ENCODE measurements at regions not wholly inside any gene's neighbourhood (a gene's known extent, or its start where the extent isn't known, plus 50 kb on each side); places are given as distances from the start of the nearest gene placed in this dataset.

GRCh38 chr13:57918913-57919312 lies 287.4 kb downstream of the PCDH17 start:
- no peak for DNase-seq

- DNase-seq = no peak
Observed at GRCh38 chr13:57925250-57925649, 293.7 kb downstream of the PCDH17 start.

- DNase-seq = no peak
Observed at GRCh38 chr13:57925751-57926150, 294.2 kb downstream of the PCDH17 start.

DNA sequence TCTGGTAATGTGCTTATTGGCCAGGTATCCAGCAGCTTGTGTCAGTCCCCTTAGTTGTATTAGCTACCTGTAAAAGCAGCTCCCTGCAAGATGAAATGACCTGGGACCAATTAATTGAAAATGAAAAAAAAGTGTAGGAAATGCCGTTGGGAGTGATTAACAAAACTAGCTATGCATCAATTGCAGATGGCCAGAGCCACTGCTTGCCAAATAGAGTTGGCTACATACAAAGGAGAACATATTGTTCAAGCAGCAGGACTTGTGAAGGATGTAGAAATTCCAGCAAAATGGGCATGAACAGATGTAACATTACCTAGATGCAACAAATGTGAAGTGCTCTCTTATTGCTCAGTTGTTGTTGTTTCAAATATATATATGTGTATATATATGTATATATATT lies 300.5 kb downstream of the PCDH17 start:
- no peak for DNase-seq

GRCh38 chr13:57933606-57934005 lies 302.1 kb downstream of the PCDH17 start:
- no peak for DNase-seq

DNA sequence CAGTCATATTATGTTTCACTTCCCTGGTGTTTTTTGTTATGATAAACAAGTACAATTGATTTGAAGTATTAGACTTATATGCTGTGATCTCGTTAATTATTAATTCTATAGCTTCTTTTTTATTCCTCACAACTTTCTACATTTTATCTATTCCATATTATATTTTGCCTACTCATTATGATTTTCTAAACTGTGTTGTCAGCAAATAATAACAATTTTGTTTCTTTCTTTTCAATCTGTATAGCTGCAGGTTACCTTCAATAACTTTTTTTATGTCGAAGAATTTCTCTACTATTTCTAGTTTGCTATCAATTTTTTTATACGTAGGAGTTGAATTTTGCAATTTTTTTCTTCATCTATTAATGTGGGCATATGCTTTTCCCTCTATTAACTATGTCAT lies 304.4 kb downstream of the PCDH17 start:
- DNase-seq = no peak

DNA sequence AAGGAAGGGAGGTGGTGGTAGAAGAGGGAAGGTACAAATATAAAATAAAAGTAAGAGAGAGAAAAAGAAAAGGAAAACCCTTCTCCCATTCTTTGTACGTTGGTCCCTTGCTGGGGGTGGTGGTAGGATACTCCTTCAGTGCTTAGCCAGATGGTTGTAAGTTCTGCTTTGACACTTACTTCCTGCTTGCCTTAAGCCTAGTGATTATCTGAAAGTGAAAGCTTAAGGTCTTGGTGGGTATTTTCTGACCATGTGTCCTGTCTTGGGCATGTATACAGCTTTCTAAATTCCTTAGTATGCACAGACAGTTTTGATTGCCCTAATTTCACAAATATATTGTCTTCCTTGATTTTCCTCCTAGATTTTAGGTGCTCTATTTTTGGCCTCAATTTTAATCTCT lies 314.8 kb downstream of the PCDH17 start:
- DNase-seq = no peak

DNA sequence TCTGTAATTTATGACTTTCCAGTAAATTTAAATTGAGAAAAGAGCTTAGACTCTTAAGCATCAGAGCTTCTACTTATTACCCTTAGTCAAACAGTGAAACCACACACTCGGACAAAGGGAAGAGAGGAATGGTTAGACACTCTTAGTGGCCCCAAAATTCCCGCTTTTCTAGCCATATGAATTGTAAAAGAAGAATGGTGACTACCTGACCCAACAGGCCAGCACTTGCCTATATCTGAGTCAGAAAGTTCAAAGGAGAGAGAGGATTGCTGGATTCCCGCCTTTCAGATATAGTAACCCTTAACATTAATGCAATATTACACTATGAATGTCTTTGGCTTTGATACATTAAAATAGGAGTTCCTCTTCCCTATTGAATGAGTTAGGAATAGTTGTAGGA lies 317.3 kb downstream of the PCDH17 start:
- DNase-seq = no peak

GRCh38 chr13:57969951-57970350 lies 338.4 kb downstream of the PCDH17 start:
- DNase-seq = no peak

- DNase-seq = no peak
Observed at GRCh38 chr13:57970404-57970803, 338.9 kb downstream of the PCDH17 start.

DNA sequence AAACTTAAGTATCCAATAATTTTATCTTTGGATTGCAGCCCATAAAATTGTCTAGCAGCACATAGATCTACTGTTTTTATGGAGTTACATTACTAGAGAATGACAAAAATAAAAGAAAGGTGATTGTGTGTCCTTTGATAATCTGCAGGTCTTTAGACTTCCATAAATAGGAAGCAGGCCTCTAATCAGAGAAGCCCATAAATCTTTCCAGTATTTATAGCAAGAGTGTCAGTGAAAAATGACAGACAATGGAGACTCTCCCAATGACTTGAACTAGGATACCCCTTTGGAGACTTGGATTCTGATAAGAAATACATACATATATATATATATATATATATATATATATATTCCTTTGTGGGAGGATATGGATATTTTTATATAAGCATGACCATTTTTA lies 351.2 kb downstream of the PCDH17 start:
- DNase-seq = no peak

DNA sequence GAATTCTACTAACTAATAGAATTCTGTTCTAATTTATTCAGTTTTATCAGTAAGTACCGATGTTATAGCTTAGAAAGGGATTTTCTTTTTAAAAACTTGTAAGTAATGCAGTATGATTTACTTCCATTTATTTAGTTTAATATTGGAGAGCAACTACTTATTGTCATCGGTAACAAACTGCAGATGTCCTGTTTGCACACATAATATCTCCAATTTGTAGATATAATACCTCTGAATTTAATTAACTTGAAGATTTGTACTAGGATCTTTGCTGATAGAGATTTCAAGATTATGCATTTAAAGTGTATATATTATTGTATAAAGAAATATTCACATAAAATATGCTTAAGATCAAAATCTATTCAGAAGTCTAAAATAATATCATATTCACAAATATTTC lies 356.7 kb downstream of the PCDH17 start:
- no peak for DNase-seq

DNA sequence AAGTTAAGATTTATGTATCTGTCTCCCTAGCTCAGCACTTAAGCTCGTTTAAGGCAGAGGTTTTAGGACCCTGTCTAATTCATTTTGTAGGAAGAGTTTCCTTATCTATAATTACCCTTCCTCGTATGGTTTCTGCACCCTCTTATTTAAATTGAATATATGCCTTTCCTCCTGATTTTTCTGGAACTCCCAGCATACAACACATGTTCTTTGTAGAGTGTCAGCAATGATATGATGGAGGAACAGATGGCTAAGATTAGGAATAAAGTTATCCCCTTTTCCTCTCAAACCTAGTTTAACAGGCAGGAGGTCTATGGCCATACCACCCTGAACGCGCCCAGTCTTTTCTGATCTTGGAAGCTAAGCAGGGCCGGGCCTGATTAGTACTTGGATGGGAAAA lies 359.5 kb downstream of the PCDH17 start:
- DNase-seq = no peak

DNA sequence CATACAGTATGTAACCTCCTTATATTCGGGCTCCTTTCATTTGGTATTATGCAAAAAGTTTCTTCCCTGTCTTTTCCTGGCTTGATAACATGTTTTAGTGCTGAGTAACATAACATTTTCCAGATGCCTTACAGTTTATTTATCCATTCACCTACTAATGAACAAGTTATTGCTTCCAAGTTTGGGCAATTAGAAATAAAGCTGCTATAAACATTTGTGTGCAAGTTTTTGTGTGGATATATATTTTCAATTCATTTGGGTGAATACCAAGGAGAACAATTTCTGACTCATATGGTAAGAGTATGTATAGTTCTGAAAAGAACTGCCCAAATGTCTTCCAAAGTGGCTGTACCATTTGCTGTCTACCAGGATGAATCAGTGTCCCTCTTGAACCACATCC lies 360.9 kb downstream of the PCDH17 start:
- DNase-seq = no peak

- no peak for DNase-seq
Observed at GRCh38 chr13:57996717-57997116, 365.2 kb downstream of the PCDH17 start.

- no peak for DNase-seq
Observed at GRCh38 chr13:58004751-58005150, 373.2 kb downstream of the PCDH17 start.

DNA sequence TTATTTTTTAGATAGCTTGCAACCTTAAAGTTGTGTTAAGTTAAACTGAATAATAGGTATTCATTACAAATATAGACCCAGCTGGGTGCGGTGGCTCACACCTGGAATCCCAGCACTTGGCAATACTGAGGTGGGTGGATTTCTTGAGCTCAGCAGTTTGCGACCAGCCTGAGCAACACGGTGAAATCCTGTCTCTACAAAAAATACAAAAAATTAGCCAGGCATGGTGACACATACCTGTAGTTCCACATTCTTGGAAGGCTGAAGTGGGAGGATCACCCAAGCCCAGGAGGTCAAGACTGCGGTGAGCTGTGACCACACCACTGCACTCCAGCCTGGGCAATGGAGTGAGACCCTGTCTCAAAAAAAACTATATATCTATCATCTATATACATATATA lies 386.5 kb downstream of the PCDH17 start:
- DNase-seq = no peak

DNA sequence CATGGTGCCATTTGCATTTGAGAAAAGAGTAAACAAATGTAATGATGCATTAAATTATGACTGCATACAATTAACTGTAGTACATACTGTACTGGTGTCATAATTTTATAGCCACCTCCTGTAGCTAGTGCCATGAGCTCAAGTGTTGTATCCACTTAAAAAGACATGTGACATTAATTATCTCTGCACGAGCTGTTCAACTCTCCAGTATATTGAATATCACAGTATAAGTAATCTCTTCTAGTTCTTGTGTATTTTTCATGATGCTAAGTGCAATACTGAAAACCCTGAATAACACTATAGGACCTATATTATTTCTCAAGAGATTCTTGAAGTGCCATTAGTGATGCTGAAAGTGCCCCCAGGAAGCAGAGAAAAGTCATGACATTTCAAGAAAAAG lies 387.3 kb downstream of the PCDH17 start:
- DNase-seq = no peak

GRCh38 chr13:58024103-58024502 lies 392.6 kb downstream of the PCDH17 start:
- DNase-seq = no peak

GRCh38 chr13:58025821-58026220 lies 394.3 kb downstream of the PCDH17 start:
- DNase-seq = no peak

- no peak for DNase-seq
Observed at GRCh38 chr13:58032676-58033460, 401.3 kb downstream of the PCDH17 start.

DNA sequence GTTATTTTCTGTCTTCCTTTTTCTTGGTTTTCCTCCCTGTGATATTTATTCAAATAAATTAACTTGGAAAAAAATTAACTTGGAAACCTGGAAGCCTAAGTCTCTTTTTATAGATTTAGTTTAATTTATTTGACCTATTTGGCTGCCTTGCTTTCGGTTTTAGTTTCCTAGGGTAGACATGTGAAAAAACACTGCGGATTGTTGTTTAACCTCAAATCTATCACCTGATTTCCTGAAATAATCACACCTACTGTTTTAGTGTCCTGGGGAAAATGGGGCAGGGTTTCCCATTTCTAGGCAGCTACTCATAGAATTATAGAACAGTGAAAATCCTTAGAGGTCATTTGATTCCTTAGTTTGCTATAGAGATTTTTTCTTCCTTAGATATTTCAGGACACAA lies 412.4 kb downstream of the PCDH17 start:
- DNase-seq = no peak

DNA sequence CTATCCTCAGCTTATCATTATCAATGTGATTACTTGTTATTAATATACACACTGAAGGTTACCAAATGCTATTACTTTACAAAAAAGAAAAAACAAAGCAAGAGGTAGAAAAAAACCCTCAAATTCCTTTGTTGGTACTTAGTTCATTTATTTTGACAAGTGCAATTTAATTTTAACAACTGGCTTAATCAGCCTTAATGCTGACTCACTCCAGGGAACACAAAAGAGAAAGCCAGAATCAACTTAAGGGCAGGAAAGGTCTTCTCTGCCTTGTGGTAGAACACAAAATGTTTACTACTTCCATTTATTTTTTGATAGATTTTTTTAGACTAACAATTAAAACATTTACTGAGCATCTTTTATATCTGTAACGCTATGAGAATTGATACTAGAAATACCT lies 417.1 kb downstream of the PCDH17 start:
- no peak for DNase-seq

- DNase-seq = no peak
Observed at GRCh38 chr13:58051396-58051795, 419.9 kb downstream of the PCDH17 start.

- no peak for DNase-seq
Observed at GRCh38 chr13:58051807-58052375, 420.3 kb downstream of the PCDH17 start.
